Uterus (tissue), 2 donors: ENCODE measurements at regions not wholly inside any gene's neighbourhood (a gene's known extent, or its start where the extent isn't known, plus 50 kb on each side); places are given as distances from the start of the nearest gene placed in this dataset.

Experiments
- CTCF ChIP-seq, 4 experiments: fragments of 200-600 bp in 2 of 4; fragments of 450-650 bp in 2 of 4; sonication (generic) in 2 of 4; IDR thresholded peaks; one replicate each; pipeline ENCODE4 v1.5.1; 2016 to 2019; ENCODE audit warnings: antibody characterized with exemption in 4 of 4, mild to moderate bottlenecking in 2 of 4, moderate library complexity in 1 of 4
- POLR2A ChIP-seq, 2 donors: fragments of 450-650 bp; IDR thresholded peaks; one replicate each; pipeline ENCODE4 v1.6.1; 2016; ENCODE audit warnings: antibody characterized with exemption in 2 of 2, mild to moderate bottlenecking in 1 of 2, moderate library complexity in 1 of 2

DNA sequence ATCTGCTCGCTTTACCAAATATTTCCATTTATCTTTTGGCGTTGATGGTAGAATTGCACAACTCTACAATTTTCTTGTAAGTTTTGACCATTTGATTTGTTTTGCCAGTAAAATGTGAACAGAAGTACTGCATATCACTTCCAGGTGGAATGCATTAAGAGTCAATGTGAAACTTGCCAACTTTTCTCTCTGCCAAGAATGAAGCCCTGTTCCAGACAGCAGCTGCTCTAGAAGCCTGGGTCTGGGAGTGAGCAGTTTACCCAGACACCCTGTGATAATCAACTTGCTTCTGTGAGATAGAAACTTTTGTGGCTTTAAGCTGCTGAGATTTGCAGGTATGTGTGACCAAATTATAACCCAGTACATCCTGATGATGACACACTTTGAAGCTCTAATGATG lies 115.9 kb upstream of the SYT4 start:
- TF ChIP-seq CTCF (IDR thresholded peaks at IDR 0.05) (no peak), POLR2A (IDR thresholded peaks at IDR 0.05) (no peak)
